B cell (primary cell): ENCODE measurements at regions not wholly inside any gene's neighbourhood (a gene's known extent, or its start where the extent isn't known, plus 50 kb on each side); places are given as distances from the start of the nearest gene placed in this dataset.

Experiments
- CTCF ChIP-seq: fragments of 200-600 bp; IDR thresholded peaks from one replicate; pipeline ENCODE4 v1.8.0; 2022; ENCODE audit warnings: antibody characterized with exemption, mild to moderate bottlenecking
- EZH2 ChIP-seq: IDR thresholded peaks from 2 replicates; pipeline ENCODE4 v1.6.1; 2012; ENCODE audit warnings: borderline replicate concordance, low read depth, mild to moderate bottlenecking, moderate library complexity, low read length; ENCODE audit not compliant: insufficient read depth, poor library complexity, severe bottlenecking

- TF ChIP-seq CTCF (no peak), EZH2 (no peak)
These were observed 65.3 kb upstream of the IL12A start for GRCh38 chr3:159923336-159923735.
